Tibial nerve (tissue), 4 donors: ENCODE measurements at regions not wholly inside any gene's neighbourhood (a gene's known extent, or its start where the extent isn't known, plus 50 kb on each side); places are given as distances from the start of the nearest gene placed in this dataset.

ENCODE experiments used
- EP300 ChIP-seq, 2 donors: sonication (generic); formaldehyde crosslinking; IDR thresholded peaks; one replicate each; pipeline ENCODE4 v1.6.1; 2017; ENCODE audit warnings: antibody characterized with exemption in 2 of 2, mild to moderate bottlenecking in 1 of 2
- POLR2A ChIP-seq, 2 donors: fragments of 450-650 bp; IDR thresholded peaks; one replicate each; pipeline ENCODE4 v1.6.1; 2017; ENCODE audit warnings: antibody characterized with exemption in 2 of 2, mild to moderate bottlenecking in 2 of 2, moderate library complexity in 2 of 2
- TF ChIP-seq, protein P1 (sequence below), 5 experiments: fragments of 200-600 bp in 3 of 5; fragments of 450-650 bp in 2 of 5; sonication (generic) in 3 of 5; IDR thresholded peaks; one replicate each; pipeline ENCODE4 v1.5.1; 2016 to 2019; ENCODE audit warnings: antibody characterized with exemption in 5 of 5, mild to moderate bottlenecking in 3 of 5, moderate library complexity in 2 of 5

DNA sequence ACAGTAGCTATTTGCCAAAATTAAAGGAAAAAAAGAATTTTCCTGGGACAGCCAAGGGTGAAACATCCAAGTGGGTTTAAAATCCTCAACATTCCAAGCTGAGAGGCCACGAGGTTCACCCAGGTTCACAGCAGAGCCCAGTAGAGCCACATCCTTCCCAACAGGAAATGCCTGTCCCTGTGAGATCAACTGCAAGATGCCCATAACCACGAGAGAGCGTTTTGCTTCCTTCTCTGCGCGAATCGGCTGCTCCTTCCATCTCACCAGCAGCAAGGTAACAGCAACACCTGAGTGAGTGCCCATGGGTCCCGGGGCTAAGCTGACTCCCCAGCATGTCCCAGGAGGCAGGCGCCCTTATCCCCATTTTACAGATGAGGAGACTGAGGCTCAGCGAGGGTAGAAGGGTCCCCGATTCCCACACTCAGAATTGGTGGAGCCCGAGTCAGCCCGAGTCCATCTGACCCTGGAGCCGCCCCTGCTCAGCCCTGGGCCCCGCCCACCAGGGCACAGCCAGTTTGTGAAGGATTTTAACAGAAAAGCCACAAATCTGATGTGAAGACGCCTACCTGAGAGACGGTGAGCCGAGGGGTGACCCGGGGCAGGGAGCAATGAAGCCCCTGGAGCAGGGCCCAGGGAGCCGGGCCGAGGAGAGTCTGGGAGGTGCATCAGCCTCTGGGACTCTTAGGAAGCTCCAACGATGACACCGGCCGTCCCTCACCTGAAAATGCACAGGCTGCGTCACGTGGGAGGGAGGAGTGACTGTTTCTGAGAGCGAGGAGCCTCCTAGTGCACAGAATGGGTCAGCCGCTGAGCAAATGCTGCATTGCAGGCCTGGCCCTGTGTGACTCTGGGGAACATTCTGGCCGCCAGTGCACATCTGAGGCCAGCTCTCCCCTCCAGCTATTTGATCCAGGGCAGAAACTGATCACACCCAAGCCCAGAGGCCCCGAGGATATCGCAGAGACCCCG, 236.9 kb upstream of the SFSWAP start:
- TF ChIP-seq, protein P1, sequence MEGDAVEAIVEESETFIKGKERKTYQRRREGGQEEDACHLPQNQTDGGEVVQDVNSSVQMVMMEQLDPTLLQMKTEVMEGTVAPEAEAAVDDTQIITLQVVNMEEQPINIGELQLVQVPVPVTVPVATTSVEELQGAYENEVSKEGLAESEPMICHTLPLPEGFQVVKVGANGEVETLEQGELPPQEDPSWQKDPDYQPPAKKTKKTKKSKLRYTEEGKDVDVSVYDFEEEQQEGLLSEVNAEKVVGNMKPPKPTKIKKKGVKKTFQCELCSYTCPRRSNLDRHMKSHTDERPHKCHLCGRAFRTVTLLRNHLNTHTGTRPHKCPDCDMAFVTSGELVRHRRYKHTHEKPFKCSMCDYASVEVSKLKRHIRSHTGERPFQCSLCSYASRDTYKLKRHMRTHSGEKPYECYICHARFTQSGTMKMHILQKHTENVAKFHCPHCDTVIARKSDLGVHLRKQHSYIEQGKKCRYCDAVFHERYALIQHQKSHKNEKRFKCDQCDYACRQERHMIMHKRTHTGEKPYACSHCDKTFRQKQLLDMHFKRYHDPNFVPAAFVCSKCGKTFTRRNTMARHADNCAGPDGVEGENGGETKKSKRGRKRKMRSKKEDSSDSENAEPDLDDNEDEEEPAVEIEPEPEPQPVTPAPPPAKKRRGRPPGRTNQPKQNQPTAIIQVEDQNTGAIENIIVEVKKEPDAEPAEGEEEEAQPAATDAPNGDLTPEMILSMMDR (IDR thresholded peaks at IDR 0.05) = no peak
- no peak for TF ChIP-seq POLR2A (IDR thresholded peaks at IDR 0.05)
- no peak for TF ChIP-seq EP300 (IDR thresholded peaks at IDR 0.05)
